Lower leg skin (tissue), 4 donors: ENCODE measurements at regions not wholly inside any gene's neighbourhood (a gene's known extent, or its start where the extent isn't known, plus 50 kb on each side); places are given as distances from the start of the nearest gene placed in this dataset.

ENCODE experiments used
- DNase-seq, 2 donors: peaks; one replicate each; pipeline ENCODE4 v3.0.0-alpha.2; 2019; ENCODE audit warnings: low spot score in 2 of 2
- H3K4me3 ChIP-seq: fragments of 200-600 bp; sonication (generic); 2 replicates; pipeline ENCODE4 v1.5.1; 2017; ENCODE audit warnings: mild to moderate bottlenecking, low read depth; ENCODE audit not compliant: poor library complexity, severe bottlenecking
- CTCF ChIP-seq, 3 donors: fragments of 450-650 bp; IDR thresholded peaks; one replicate each; pipeline ENCODE4 v1.5.1; 2016; ENCODE audit warnings: antibody characterized with exemption in 3 of 3, mild to moderate bottlenecking in 3 of 3, moderate library complexity in 2 of 3
- POLR2A ChIP-seq, 2 donors: fragments of 450-650 bp; IDR thresholded peaks; one replicate each; pipeline ENCODE4 v1.6.1; 2016 to 2017; ENCODE audit warnings: antibody characterized with exemption in 2 of 2, mild to moderate bottlenecking in 1 of 2, moderate library complexity in 1 of 2
- WGBS, 2 donors: methylation state at CpG; one replicate each; pipeline ENCODE4 v1.1.5; 2018; 5-methylcytosine and 5-hydroxymethylcytosine counted together
- intact Hi-C: fragments of 100-400 bp; cut with DNase I; formaldehyde crosslinking; loops from one replicate; pipeline ENCODE4 v1.15.0; 2023; ENCODE audit warnings: low total_unique reads

DNA sequence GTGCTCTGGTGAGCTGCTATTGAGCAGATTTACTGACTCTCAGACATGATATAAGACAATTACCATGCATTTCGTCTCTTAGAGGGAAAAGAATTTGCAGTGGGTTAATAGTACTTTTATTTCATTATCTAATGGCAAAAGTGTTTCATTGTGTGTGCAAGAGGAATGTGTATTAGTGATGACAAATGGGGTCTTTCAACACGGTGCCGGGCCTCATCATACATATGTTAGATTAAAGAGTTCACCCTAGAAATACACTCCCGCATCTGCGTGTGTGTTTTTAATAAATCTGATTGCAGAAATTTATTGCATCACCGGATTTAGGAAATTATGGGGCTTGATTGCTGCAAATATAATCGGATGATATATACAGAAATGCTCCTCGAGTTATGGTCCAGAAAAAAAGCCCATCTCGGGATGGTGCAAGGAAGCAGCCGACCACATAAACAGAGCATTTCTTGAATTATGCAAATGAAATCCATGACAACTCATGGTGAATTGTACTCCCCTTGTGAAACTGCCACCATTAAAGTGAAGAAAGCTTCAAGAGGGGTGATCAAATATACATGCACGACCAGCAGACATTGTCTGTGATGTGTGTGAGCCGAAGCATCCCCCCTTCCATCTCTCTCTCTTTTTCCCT is 156.0 kb downstream of the PHETA1 start:
- 66 to 68% methylated on average over 12 of the region's 12 CpGs for WGBS, 2 donors
- TF ChIP-seq POLR2A (IDR thresholded peaks at IDR 0.05) (no peak), CTCF (IDR thresholded peaks at IDR 0.05) (no peak)
- no peak for DNase-seq
- intact Hi-C loops = no loop called here
- H3K4me3 ChIP-seq = no peak overlapping the region

DNA sequence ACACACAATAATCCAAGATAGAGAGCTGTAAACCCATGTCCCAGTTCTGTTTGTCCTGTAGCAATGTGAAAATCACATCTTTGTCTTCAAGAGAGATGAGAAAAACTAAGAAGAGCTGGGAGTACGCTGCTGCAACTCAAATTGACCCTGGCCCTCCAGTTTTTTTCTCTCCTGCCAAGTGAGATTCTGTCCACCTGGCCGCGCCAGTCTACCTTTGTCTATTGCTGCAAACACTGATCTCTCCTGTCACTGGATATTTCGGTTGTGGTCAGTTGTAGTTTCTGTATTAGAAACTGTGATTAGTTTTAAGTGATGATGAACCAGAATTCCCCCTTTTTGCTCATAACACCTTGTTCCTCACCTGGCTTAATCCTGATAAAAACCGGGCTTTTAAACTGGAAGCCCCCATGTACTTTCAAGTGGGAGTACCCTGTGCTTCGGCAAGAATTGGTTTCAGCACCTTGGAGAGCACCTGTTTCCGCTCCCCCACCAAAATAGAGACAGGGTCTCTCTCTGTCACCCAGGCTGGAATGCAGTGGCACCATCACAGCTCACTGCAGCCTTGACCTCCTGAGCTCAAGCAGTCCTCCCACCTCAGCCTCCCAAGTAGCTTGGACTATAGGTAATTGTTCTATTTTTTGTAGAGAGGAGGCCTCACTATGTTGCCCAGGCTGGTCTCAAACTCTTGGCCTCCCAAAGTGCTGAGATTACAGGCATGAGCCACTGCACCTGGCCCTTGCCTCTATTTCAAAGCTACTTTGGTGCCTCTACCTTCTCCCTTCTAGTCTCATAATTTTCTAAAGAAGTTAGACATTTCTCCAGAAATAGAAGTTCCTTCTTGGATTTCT is 156.8 kb downstream of the PHETA1 start:
- H3K4me3 ChIP-seq = no peak overlapping the region
- no peak for DNase-seq
- intact Hi-C loops = no loop called here
- TF ChIP-seq CTCF (IDR thresholded peaks at IDR 0.05) = no peak
- no peak for TF ChIP-seq POLR2A (IDR thresholded peaks at IDR 0.05)
- WGBS, 2 donors = 38 to 49% methylated on average over 7 of the region's 7 CpGs

- TF ChIP-seq CTCF (IDR thresholded peaks at IDR 0.05) (no peak), POLR2A (IDR thresholded peaks at IDR 0.05) (no peak)
- intact Hi-C loops = no loop called here
- no peak overlapping the region for H3K4me3 ChIP-seq
- WGBS, 2 donors = 54 to 58% methylated on average over 4 of the region's 4 CpGs
- DNase-seq = no peak
Observed at GRCh38 chr12:111209811-111210210, 159.1 kb downstream of the PHETA1 start.

DNA sequence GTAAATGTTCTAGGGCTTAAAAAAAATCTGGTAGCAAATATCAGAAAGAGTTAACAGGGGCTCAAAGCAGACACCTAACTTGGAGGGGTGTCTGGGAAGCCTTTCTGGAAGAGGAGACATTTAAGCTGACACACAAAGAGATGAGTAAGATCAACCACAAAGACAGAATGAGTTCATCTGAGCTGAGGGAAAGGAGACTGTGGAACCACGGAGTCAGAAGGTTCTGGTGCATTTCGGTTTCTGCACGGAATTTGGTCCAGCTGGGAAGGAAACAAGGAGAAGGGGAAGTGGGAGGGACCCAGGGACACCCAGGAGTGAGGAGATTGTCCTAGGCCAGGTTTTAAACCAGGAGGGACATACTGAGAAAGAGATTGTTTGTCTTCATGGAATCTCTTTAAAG is 161.1 kb downstream of the PHETA1 start:
- no peak for TF ChIP-seq POLR2A (IDR thresholded peaks at IDR 0.05)
- no peak for TF ChIP-seq CTCF (IDR thresholded peaks at IDR 0.05)
- 56 to 63% methylated on average over 3 of the region's 3 CpGs for WGBS, 2 donors
- H3K4me3 ChIP-seq = no peak overlapping the region
- intact Hi-C loops = no loop called here
- no peak for DNase-seq

DNA sequence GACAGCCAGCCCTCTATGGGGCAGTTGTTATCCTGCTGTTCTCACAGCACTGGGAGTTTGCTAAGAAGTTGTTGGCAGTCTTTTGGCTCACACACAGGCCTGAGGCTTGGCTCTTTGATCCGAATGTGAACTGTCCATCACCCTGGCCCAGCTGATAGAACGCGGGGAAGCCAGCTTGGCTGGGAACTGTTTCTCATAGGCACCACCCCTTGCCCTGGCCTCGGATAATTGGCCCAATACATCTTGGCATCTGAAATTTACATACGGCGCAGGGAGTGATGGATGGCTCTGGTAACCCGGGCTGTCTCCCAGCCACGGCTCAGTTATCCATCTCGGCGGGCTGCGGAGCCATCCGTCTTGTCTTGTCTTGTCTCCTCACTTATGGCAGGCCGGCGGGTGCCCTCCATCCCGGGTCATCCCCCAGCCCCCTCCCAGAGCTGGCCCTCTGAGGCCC is 164.1 kb downstream of the PHETA1 start:
- 36 to 47% methylated on average over 15 of the region's 15 CpGs for WGBS, 2 donors

More for the DNA sequence above, 164.1 kb downstream of the PHETA1 start:
- no peak for DNase-seq
- TF ChIP-seq CTCF (IDR thresholded peaks at IDR 0.05) (no peak), POLR2A (IDR thresholded peaks at IDR 0.05) (no peak)
- H3K4me3 ChIP-seq = no peak overlapping the region
- intact Hi-C loops = no loop called here
